K562 (cell line): ENCODE measurements at regions not wholly inside any gene's neighbourhood (a gene's known extent, or its start where the extent isn't known, plus 50 kb on each side); places are given as distances from the start of the nearest gene placed in this dataset.

Source experiments
- ATAC-seq: fragments of 200-7000 bp; cut with Tn5 transposase; 3 replicates; pipeline ENCODE4 v1.9.1; 2020; ENCODE audit warnings: moderate library complexity
- BruUV-seq: library from RNA; stranded (reverse); fragments of 400-500 nt; replicated peaks from 2 replicates; lab custom pipeline; 2021; lab: Mats Ljungman, UMichigan
- CTCF ChIA-PET: fragments of 300-600 bp; formaldehyde crosslinking; extraction: SDS; loops from one replicate; lab custom pipeline; 2021; ENCODE audit warnings: low intra/inter-chr PET ratio; lab: Yijun Ruan, JAX
- POLR2A ChIA-PET: fragments of 300-600, 350-650 bp; sonication (Branson Sonifier 250); formaldehyde crosslinking; extraction: SDS; loops from one replicate; lab custom pipeline; 2021; ENCODE audit warnings: antibody characterized with exemption, inconsistent platforms; lab: Yijun Ruan, JAX
- DNase-seq, 4 experiments: peaks; one replicate each; pipeline versions ENCODE4 v3.0.0 to v3.0.0-alpha.2; 2011 to 2018; ENCODE audit warnings: low spot score in 3 of 4, mixed read lengths in 3 of 4; ENCODE audit errors: extremely low read depth in 1 of 4
- FAIRE-seq: peaks from 2 replicates; lab custom pipeline; 2011; peaks lifted over from hg19 to GRCh38; lab: Jason Lieb, UNC
- H2AFZ ChIP-seq: 2 replicates; pipeline ENCODE4 v1.6.0; 2011; ENCODE audit warnings: low read depth, low read length, control low read depth, inconsistent platforms
- H3K27ac ChIP-seq: fragments of 200-600 bp; 3 replicates; pipeline ENCODE4 v1.8.0; 2011; ENCODE audit warnings: low read depth, mild to moderate bottlenecking, control low read depth, inconsistent platforms, low read length, moderate library complexity, mixed read lengths; ENCODE audit errors: extremely low read depth
- H3K27me3 ChIP-seq, 2 experiments: fragments of 300-600 bp in 1 of 2; 2 replicates in 1 of 2; 3 replicates in 1 of 2; pipeline versions ENCODE4 v1.6.0 to v1.8.0; 2011; ENCODE audit warnings: inconsistent platforms in 2 of 2, low read length in 2 of 2, mild to moderate bottlenecking in 1 of 2, mixed read lengths in 1 of 2, moderate library complexity in 1 of 2; ENCODE audit not compliant: control insufficient read depth in 2 of 2, insufficient read depth in 2 of 2
- H3K36me3 ChIP-seq: fragments of 300-600 bp; 3 replicates; pipeline ENCODE4 v1.8.0; 2011; ENCODE audit warnings: mild to moderate bottlenecking, low read length, inconsistent platforms; ENCODE audit not compliant: control insufficient read depth, insufficient read depth
- H3K4me1 ChIP-seq, 2 experiments: fragments of 200-600 bp in 1 of 2; replicated peaks in 1 of 2; 2 replicates in 1 of 2; 3 replicates in 1 of 2; pipeline versions ENCODE4 v1.5.1 to v1.8.0; 2011; ENCODE audit warnings: inconsistent platforms in 2 of 2, low read length in 2 of 2, mild to moderate bottlenecking in 1 of 2, mixed read lengths in 1 of 2, moderate library complexity in 1 of 2; ENCODE audit not compliant: control insufficient read depth in 2 of 2, insufficient read depth in 2 of 2
- H3K4me2 ChIP-seq: 2 replicates; pipeline ENCODE4 v1.6.1; 2011; ENCODE audit warnings: low read length, control low read depth, inconsistent platforms, mixed read lengths; ENCODE audit not compliant: insufficient read depth
- H3K4me3 ChIP-seq: fragments of 200-600 bp; sonication (generic), shearing (Covaris generic); 2 replicates; pipeline ENCODE4 v1.5.1; 2016; ENCODE audit warnings: control low read depth, inconsistent platforms
- H3K79me2 ChIP-seq: fragments of 200-600 bp; 3 replicates; pipeline ENCODE4 v1.8.0; 2011; ENCODE audit warnings: low read length, inconsistent platforms; ENCODE audit not compliant: control insufficient read depth, insufficient read depth
- H3K9ac ChIP-seq, 2 experiments: 2 replicates each; pipeline versions ENCODE4 v1.6.0 to v1.6.1; 2011; ENCODE audit warnings: low read depth in 2 of 2, low read length in 2 of 2, control low read depth in 1 of 2, inconsistent platforms in 1 of 2, mild to moderate bottlenecking in 1 of 2, mixed read lengths in 1 of 2; ENCODE audit not compliant: insufficient read depth in 1 of 2
- H3K9me1 ChIP-seq: one replicate; pipeline ENCODE4 v1.6.0; 2011; ENCODE audit warnings: inconsistent platforms, mild to moderate bottlenecking, low read length, moderate library complexity; ENCODE audit not compliant: control insufficient read depth, insufficient read depth
- H3K9me3 ChIP-seq: replicated peaks from 2 replicates; pipeline ENCODE4 v1.5.1; 2011; ENCODE audit warnings: low read depth, low read length, inconsistent platforms; ENCODE audit not compliant: control insufficient read depth, insufficient read depth
- H4K20me1 ChIP-seq: replicated peaks from 2 replicates; pipeline ENCODE4 v1.6.1; 2011; ENCODE audit warnings: low read length, inconsistent platforms, mixed read lengths; ENCODE audit not compliant: control insufficient read depth, insufficient read depth
- ARID1B ChIP-seq: fragments of 450-650 bp; IDR thresholded peaks from 2 replicates; pipeline ENCODE4 v1.6.1; 2016; ENCODE audit warnings: antibody characterized with exemption, mild to moderate bottlenecking, inconsistent platforms
- ATF3 ChIP-seq, 2 experiments: fragments of 450-650 bp in 1 of 2; sonication (generic) in 1 of 2; formaldehyde crosslinking in 1 of 2; IDR thresholded peaks in 1 of 2; conservative IDR thresholded peaks in 1 of 2; 2 replicates each; pipeline versions ENCODE4 v1.6.1 to v1.8.1; 2016 to 2023; ENCODE audit warnings: mild to moderate bottlenecking in 2 of 2, moderate library complexity in 2 of 2, inconsistent platforms in 1 of 2, missing genetic modification reagents in 1 of 2
- DDX20 ChIP-seq: fragments of 450-650 bp; IDR thresholded peaks from 2 replicates; pipeline ENCODE4 v1.6.1; 2016; ENCODE audit warnings: missing genetic modification characterization, low read depth, mild to moderate bottlenecking, missing compliant biosample characterization, moderate library complexity
- FOSL1 ChIP-seq: fragments of 200-800 bp; sonication (Bioruptor generic); conservative IDR thresholded peaks from 2 replicates; pipeline ENCODE4 v1.6.1; 2016; ENCODE audit warnings: missing genetic modification characterization, missing compliant biosample characterization
- FOXJ2 ChIP-seq: fragments of 200-800 bp; sonication (Bioruptor generic); IDR thresholded peaks from 2 replicates; pipeline ENCODE4 v1.6.1; 2016; ENCODE audit warnings: missing genetic modification characterization, missing compliant biosample characterization
- HIVEP1 ChIP-seq: fragments of 250-450 bp; sonication (Bioruptor Pico); IDR thresholded peaks from 2 replicates; pipeline ENCODE4 v1.4.0; 2020; ENCODE audit warnings: mild to moderate bottlenecking
- HMBOX1 ChIP-seq: sonication (generic); IDR thresholded peaks from 2 replicates; pipeline ENCODE4 v1.6.1; 2016
- PML ChIP-seq: IDR thresholded peaks from 2 replicates; pipeline ENCODE4 v1.6.1; 2012; ENCODE audit warnings: low read length, inconsistent platforms
- ZBTB40 ChIP-seq, 2 experiments: fragments of 450-650 bp in 1 of 2; sonication (generic) in 1 of 2; formaldehyde crosslinking in 1 of 2; IDR thresholded peaks; 2 replicates each; pipeline versions ENCODE4 v1.7.1 to v1.9.0; 2016 to 2022; ENCODE audit warnings: inconsistent platforms in 1 of 2, mild to moderate bottlenecking in 1 of 2, missing genetic modification reagents in 1 of 2
- ZNF780A ChIP-seq: fragments of 250-450 bp; sonication (Bioruptor Pico); IDR thresholded peaks from 2 replicates; pipeline ENCODE4 v1.5.0; 2021; ENCODE audit warnings: mild to moderate bottlenecking
- WGBS: fragments of 100-300 bp; shearing (Covaris generic); methylation state at CpG from one replicate; pipeline ENCODE4 v1.1.6; 2016; ENCODE audit warnings: low coverage, mixed read lengths; ENCODE audit not compliant: insufficient coverage; ENCODE audit errors: missing lambda C conversion rate; 5-methylcytosine and 5-hydroxymethylcytosine counted together
- in situ Hi-C: fragments of 300-500 bp; cut with MboI; formaldehyde crosslinking; loops from 4 replicates; pipeline ENCODE4 v1.15.0; 2018; ENCODE audit warnings: inconsistent platforms, mixed read lengths
- intact Hi-C: fragments of 100-400 bp; cut with micrococcal nuclease; formaldehyde crosslinking; loops from 2 replicates; pipeline ENCODE4 v1.14.2; 2022

GRCh38 chr3:64915778-64916177 lies 228.0 kb upstream of the ADAMTS9 start:
- no peaks in the 10 kb centered on the region for H4K20me1 ChIP-seq
- intact Hi-C loops = loop anchor here (10.0 kb wide), 1 partner anchor 119 kb away; no protein-coding TSS in a partner anchor

More at GRCh38 chr3:64915778-64916177, 228.0 kb upstream of the ADAMTS9 start:
- ChIA-PET CTCF (no interaction called here), POLR2A (interaction anchor here (1.0 kb wide), 1 partner anchor 9 kb away, joined by 3 read pairs; no protein-coding TSS in a partner anchor)
- no peak for TF ChIP-seq FOXJ2 (tag)
- 0 out of 2 replicates have a peak, but pooled peaks have one; percentile 18 for TF ChIP-seq FOSL1 (tag)
- TF ChIP-seq ZNF780A = no peak
- no peak for TF ChIP-seq DDX20
- TF ChIP-seq PML = no peak
- 0 out of 2 replicates have a peak, but pooled peaks have one; percentile 11 for TF ChIP-seq ARID1B
- TF ChIP-seq ATF3 (IDR thresholded peaks at IDR 0.05) = peak; percentile 47
- no peak for TF ChIP-seq ATF3 (CRISPR knock-in tag; conservative IDR thresholded peaks at IDR 0.05)
- 0 out of 2 replicates have a peak, but pooled peaks have one; percentile 6 for TF ChIP-seq HMBOX1
- TF ChIP-seq ZBTB40 (IDR thresholded peaks at IDR 0.05) = no peak
- TF ChIP-seq ZBTB40 (CRISPR knock-in tag; IDR thresholded peaks at IDR 0.05) = no peak
- no peak for TF ChIP-seq HIVEP1
- peak in 3 of 4 experiments; percentile 7 to 36 (median 8) for DNase-seq
- Histone ChIP-seq H3K9me1 (no peaks in the 10 kb centered on the region), H3K4me1 (peaks cover 4 to 41% of the 10 kb centered on the region in 2 experiments; a peak in 4 of 5 replicates), H3K4me3 (no peak overlapping the region), H2AFZ (peak overlapping the region; percentile 62), H3K9ac (no peak overlapping the region), H3K27ac (no peak overlapping the region), H3K79me2 (no peaks in the 10 kb centered on the region), H3K9me3 (no peaks in the 10 kb centered on the region), H3K27me3 (no peaks in the 10 kb centered on the region), H3K36me3 (no peaks in the 10 kb centered on the region), H3K4me2 (no peak overlapping the region)
- in situ Hi-C loops = no loop called here
- no TSS peak for BruUV-seq
- 11% methylated on average over 1 of the region's 2 CpGs for WGBS
- peak; percentile 26; the same call in 1 of the 3 replicates for ATAC-seq
- FAIRE-seq = no peak
